ENCODE measurements at regions not wholly inside any gene's neighbourhood (a gene's known extent, or its start where the extent isn't known, plus 50 kb on each side); places are given as distances from the start of the nearest gene placed in this dataset.

- no peaks in the 10 kb centered on the region for H3K4me1 ChIP-seq
- no peak overlapping the region for H3K27ac ChIP-seq
- in situ Hi-C loops (cut with MboI; ENCODE audit: low pct_ligation_motif_present in 1 of 4, low pct_unique_long_range_greater_than_20kb in 1 of 4, low sequenced_read_pairs in 3 of 4), result no loop called here
- no peak for DNase-seq
- TF ChIP-seq EP300 (IDR thresholded peaks at IDR 0.05; ENCODE audit: low read depth) (no peak), CTCF (IDR thresholded peaks at IDR 0.05) (no peak), POLR2A (IDR thresholded peaks at IDR 0.05) (no peak), POLR2AphosphoS5 (IDR thresholded peaks at IDR 0.05) (no peak)
- no peak overlapping the region for H3K4me3 ChIP-seq
- H3K9me3 ChIP-seq, result peaks cover 0 to 3% of the 10 kb centered on the region in 2 donors
- no peaks in the 10 kb centered on the region for H3K36me3 ChIP-seq
- intact Hi-C loops (cut with DNase I; ENCODE audit: low total_unique reads), result no loop called here
- H3K27me3 ChIP-seq, result no peaks in the 10 kb centered on the region
- 94 to 95% methylated on average over 2 of the region's 2 CpGs for WGBS, 2 donors (ENCODE audit: low coverage in 1 of 2)
Observed at GRCh38 chr9:81092057-81092456, 597.3 kb downstream of the TLE1 start.

GRCh38 chr9:81088341-81088740, 601.0 kb downstream of the TLE1 start:
- TF ChIP-seq CTCF (IDR thresholded peaks at IDR 0.05) (no peak), EP300 (IDR thresholded peaks at IDR 0.05; ENCODE audit: low read depth) (no peak), POLR2AphosphoS5 (IDR thresholded peaks at IDR 0.05) (no peak), POLR2A (IDR thresholded peaks at IDR 0.05) (no peak)
- Histone ChIP-seq H3K36me3 (no peaks in the 10 kb centered on the region), H3K9me3 (peaks cover 0 to 3% of the 10 kb centered on the region in 2 donors), H3K4me3 (no peak overlapping the region), H3K27ac (no peak overlapping the region), H3K4me1 (peaks cover 0 to 7% (median 1%) of the 10 kb centered on the region in 4 donors), H3K27me3 (no peaks in the 10 kb centered on the region)
- in situ Hi-C loops (cut with MboI; ENCODE audit: low pct_ligation_motif_present in 1 of 4, low pct_unique_long_range_greater_than_20kb in 1 of 4, low sequenced_read_pairs in 3 of 4), result no loop called here
- no peak for DNase-seq
- WGBS, 2 donors (ENCODE audit: low coverage in 1 of 2), result 79 to 89% methylated on average over 2 of the region's 2 CpGs
- intact Hi-C loops (cut with DNase I; ENCODE audit: low total_unique reads), result no loop called here

GRCh38 chr9:81086416-81086815, 602.9 kb downstream of the TLE1 start:
- no peak overlapping the region for H3K27ac ChIP-seq
- no peaks in the 10 kb centered on the region for H3K36me3 ChIP-seq
- intact Hi-C loops (cut with DNase I; ENCODE audit: low total_unique reads) (no loop called here), in situ Hi-C loops (cut with MboI; ENCODE audit: low pct_ligation_motif_present in 1 of 4, low pct_unique_long_range_greater_than_20kb in 1 of 4, low sequenced_read_pairs in 3 of 4) (no loop called here)
- DNase-seq, result no peak
- H3K27me3 ChIP-seq, result no peaks in the 10 kb centered on the region
- H3K4me3 ChIP-seq, result no peak overlapping the region
- no peak for TF ChIP-seq POLR2A (IDR thresholded peaks at IDR 0.05)
- no peak for TF ChIP-seq EP300 (IDR thresholded peaks at IDR 0.05; ENCODE audit: low read depth)
- no peak for TF ChIP-seq POLR2AphosphoS5 (IDR thresholded peaks at IDR 0.05)
- no peak for TF ChIP-seq CTCF (IDR thresholded peaks at IDR 0.05)
- peaks cover 0 to 7% (median 5%) of the 10 kb centered on the region in 4 donors for H3K4me1 ChIP-seq
- WGBS, 2 donors (ENCODE audit: low coverage in 1 of 2), result 78% methylated on average over 3 of the region's 3 CpGs
- H3K9me3 ChIP-seq, result no peaks in the 10 kb centered on the region

GRCh38 chr9:81083854-81084512, 605.4 kb downstream of the TLE1 start:
- no peak for DNase-seq
- in situ Hi-C loops (cut with MboI; ENCODE audit: low pct_ligation_motif_present in 1 of 4, low pct_unique_long_range_greater_than_20kb in 1 of 4, low sequenced_read_pairs in 3 of 4), result no loop called here
- Histone ChIP-seq H3K27me3 (no peaks in the 10 kb centered on the region), H3K36me3 (no peaks in the 10 kb centered on the region), H3K9me3 (no peaks in the 10 kb centered on the region), H3K27ac (no peak overlapping the region), H3K4me1 (peaks cover 0 to 7% (median 5%) of the 10 kb centered on the region in 4 donors), H3K4me3 (no peak overlapping the region)
- WGBS, 2 donors (ENCODE audit: low coverage in 1 of 2), result 63 to 65% methylated on average over 3 of the region's 3 CpGs
- intact Hi-C loops (cut with DNase I; ENCODE audit: low total_unique reads), result no loop called here
- TF ChIP-seq CTCF (IDR thresholded peaks at IDR 0.05) (no peak), POLR2A (IDR thresholded peaks at IDR 0.05) (no peak), EP300 (IDR thresholded peaks at IDR 0.05; ENCODE audit: low read depth) (no peak), POLR2AphosphoS5 (IDR thresholded peaks at IDR 0.05) (no peak)

Data from transverse colon (tissue), 4 donors.